ENCODE measurements at regions not wholly inside any gene's neighbourhood (a gene's known extent, or its start where the extent isn't known, plus 50 kb on each side); places are given as distances from the start of the nearest gene placed in this dataset.
"Not testable (repeated sequence)": the region's sequence is repeated elsewhere in the genome, so short reads cannot be mapped to it uniquely, and the experiment has no call there.

GRCh38 chr7:68406480-68406879, 1191.8 kb upstream of the AUTS2 start:
- no peak for DNase-seq
- Mint-ChIP-seq H3K4me1 (ENCODE audit: low read depth in 2 of 2) (no peaks in the 10 kb centered on the region), H3K9me3 (peaks cover 6 to 18% of the 10 kb centered on the region in 2 donors)

GRCh38 chr7:68407460-68407859, 1190.8 kb upstream of the AUTS2 start:
- H3K9me3 Mint-ChIP-seq, result peaks cover 6 to 22% of the 10 kb centered on the region in 2 donors
- H3K4me3 Mint-ChIP-seq, result no peak overlapping the region
- H3K27me3 Mint-ChIP-seq, result no peaks in the 10 kb centered on the region
- no peaks in the 10 kb centered on the region for H3K4me1 Mint-ChIP-seq (ENCODE audit: low read depth in 2 of 2)
- DNase-seq (no peak), ATAC-seq (replicated peaks) (no peak)
- no peaks in the 10 kb centered on the region for H3K36me3 Mint-ChIP-seq (ENCODE audit: insufficient read depth)
- H3K27ac Mint-ChIP-seq, result no peak overlapping the region

More at GRCh38 chr7:68406480-68406879, 1191.8 kb upstream of the AUTS2 start:
- Mint-ChIP-seq H3K27ac (no peak overlapping the region), H3K4me3 (no peak overlapping the region), H3K27me3 (no peaks in the 10 kb centered on the region), H3K36me3 (ENCODE audit: insufficient read depth) (no peaks in the 10 kb centered on the region)
- ATAC-seq (replicated peaks), result no peak

GRCh38 chr7:68408873-68409272, 1189.4 kb upstream of the AUTS2 start:
- no peaks in the 10 kb centered on the region for H3K4me1 Mint-ChIP-seq (ENCODE audit: low read depth in 2 of 2)
- no peaks in the 10 kb centered on the region for H3K27me3 Mint-ChIP-seq
- H3K4me3 Mint-ChIP-seq, result no peak overlapping the region
- no peak for ATAC-seq (replicated peaks)
- H3K36me3 Mint-ChIP-seq (ENCODE audit: insufficient read depth), result no peaks in the 10 kb centered on the region
- peaks cover 6 to 22% of the 10 kb centered on the region in 2 donors for H3K9me3 Mint-ChIP-seq
- H3K27ac Mint-ChIP-seq, result no peak overlapping the region
- no peak for DNase-seq

- H3K4me3 Mint-ChIP-seq, result no peak overlapping the region
- H3K27ac Mint-ChIP-seq, result no peak overlapping the region
- no peak for ATAC-seq (replicated peaks)
- H3K9me3 Mint-ChIP-seq, result peaks cover 6 to 19% of the 10 kb centered on the region in 2 donors
- no peaks in the 10 kb centered on the region for H3K27me3 Mint-ChIP-seq
- no peaks in the 10 kb centered on the region for H3K4me1 Mint-ChIP-seq (ENCODE audit: low read depth in 2 of 2)
- DNase-seq, result no peak
- H3K36me3 Mint-ChIP-seq (ENCODE audit: insufficient read depth), result no peaks in the 10 kb centered on the region
Observed at GRCh38 chr7:68409851-68410250, 1188.4 kb upstream of the AUTS2 start.

- H3K9me3 Mint-ChIP-seq, result peaks cover 6 to 11% of the 10 kb centered on the region in 2 donors
- ATAC-seq (replicated peaks); H3K27ac Mint-ChIP-seq; H3K36me3 Mint-ChIP-seq (ENCODE audit: insufficient read depth); H3K4me1 Mint-ChIP-seq (ENCODE audit: low read depth in 2 of 2); H3K4me3 Mint-ChIP-seq; H3K27me3 Mint-ChIP-seq; DNase-seq: not testable (repeated sequence)
Observed at GRCh38 chr7:68410693-68411092, 1187.6 kb upstream of the AUTS2 start.

GRCh38 chr7:68411742-68412141, 1186.5 kb upstream of the AUTS2 start:
- ATAC-seq (replicated peaks) (no peak), DNase-seq (no peak)
- H3K9me3 Mint-ChIP-seq, result peaks cover 5 to 8% of the 10 kb centered on the region in 2 donors
- H3K4me3 Mint-ChIP-seq, result no peak overlapping the region
- H3K27me3 Mint-ChIP-seq, result no peaks in the 10 kb centered on the region
- H3K36me3 Mint-ChIP-seq (ENCODE audit: insufficient read depth), result no peaks in the 10 kb centered on the region
- no peaks in the 10 kb centered on the region for H3K4me1 Mint-ChIP-seq (ENCODE audit: low read depth in 2 of 2)
- no peak overlapping the region for H3K27ac Mint-ChIP-seq

GRCh38 chr7:68414631-68415425, 1183.4 kb upstream of the AUTS2 start:
- Mint-ChIP-seq H3K4me3 (no peak overlapping the region), H3K27me3 (no peaks in the 10 kb centered on the region), H3K4me1 (ENCODE audit: low read depth in 2 of 2) (no peaks in the 10 kb centered on the region), H3K9me3 (peaks cover 4 to 5% of the 10 kb centered on the region in 2 donors), H3K36me3 (ENCODE audit: insufficient read depth) (no peaks in the 10 kb centered on the region), H3K27ac (no peak overlapping the region)
- DNase-seq, result no peak
- ATAC-seq (replicated peaks), result no peak

GRCh38 chr7:68417002-68417401, 1181.3 kb upstream of the AUTS2 start:
- no peaks in the 10 kb centered on the region for H3K27me3 Mint-ChIP-seq
- no peaks in the 10 kb centered on the region for H3K4me1 Mint-ChIP-seq (ENCODE audit: low read depth in 2 of 2)
- no peak for DNase-seq
- no peaks in the 10 kb centered on the region for H3K36me3 Mint-ChIP-seq (ENCODE audit: insufficient read depth)
- ATAC-seq (replicated peaks), result no peak
- peaks cover 4 to 7% of the 10 kb centered on the region in 2 donors for H3K9me3 Mint-ChIP-seq
- H3K4me3 Mint-ChIP-seq, result no peak overlapping the region
- H3K27ac Mint-ChIP-seq, result no peak overlapping the region

GRCh38 chr7:68417659-68418058, 1180.6 kb upstream of the AUTS2 start:
- H3K4me1 Mint-ChIP-seq (ENCODE audit: low read depth in 2 of 2), result no peaks in the 10 kb centered on the region
- no peak overlapping the region for H3K27ac Mint-ChIP-seq
- ATAC-seq (replicated peaks) (no peak), DNase-seq (no peak)
- H3K9me3 Mint-ChIP-seq, result peaks cover 0 to 7% of the 10 kb centered on the region in 2 donors
- H3K27me3 Mint-ChIP-seq, result no peaks in the 10 kb centered on the region
- H3K36me3 Mint-ChIP-seq (ENCODE audit: insufficient read depth), result no peaks in the 10 kb centered on the region
- no peak overlapping the region for H3K4me3 Mint-ChIP-seq

GRCh38 chr7:68420342-68421192, 1177.7 kb upstream of the AUTS2 start:
- Mint-ChIP-seq H3K27me3 (no peaks in the 10 kb centered on the region), H3K4me3 (no peak overlapping the region), H3K4me1 (ENCODE audit: low read depth in 2 of 2) (no peaks in the 10 kb centered on the region), H3K27ac (no peak overlapping the region), H3K9me3 (peaks cover 0 to 7% of the 10 kb centered on the region in 2 donors), H3K36me3 (ENCODE audit: insufficient read depth) (no peaks in the 10 kb centered on the region)
- ATAC-seq (replicated peaks), result no peak
- DNase-seq, result no peak

- Mint-ChIP-seq H3K9me3 (peaks cover 4 to 11% of the 10 kb centered on the region in 2 donors), H3K4me3 (no peak overlapping the region), H3K27me3 (no peaks in the 10 kb centered on the region), H3K36me3 (ENCODE audit: insufficient read depth) (no peaks in the 10 kb centered on the region), H3K27ac (no peak overlapping the region), H3K4me1 (ENCODE audit: low read depth in 2 of 2) (no peaks in the 10 kb centered on the region)
- DNase-seq, result no peak
- no peak for ATAC-seq (replicated peaks)
Observed at GRCh38 chr7:68421712-68422111, 1176.6 kb upstream of the AUTS2 start.

GRCh38 chr7:68422281-68422680, 1176.0 kb upstream of the AUTS2 start:
- Mint-ChIP-seq H3K4me1 (ENCODE audit: low read depth in 2 of 2) (no peaks in the 10 kb centered on the region), H3K9me3 (peaks cover 10 to 14% of the 10 kb centered on the region in 2 donors), H3K27me3 (no peaks in the 10 kb centered on the region), H3K27ac (no peak overlapping the region), H3K36me3 (ENCODE audit: insufficient read depth) (no peaks in the 10 kb centered on the region), H3K4me3 (no peak overlapping the region)
- ATAC-seq (replicated peaks) (no peak), DNase-seq (no peak)

- H3K9me3 Mint-ChIP-seq, result peaks cover 13 to 14% of the 10 kb centered on the region in 2 donors
- H3K27ac Mint-ChIP-seq, result no peak overlapping the region
- H3K36me3 Mint-ChIP-seq (ENCODE audit: insufficient read depth), result no peaks in the 10 kb centered on the region
- H3K4me1 Mint-ChIP-seq (ENCODE audit: low read depth in 2 of 2), result no peaks in the 10 kb centered on the region
- no peak overlapping the region for H3K4me3 Mint-ChIP-seq
- no peaks in the 10 kb centered on the region for H3K27me3 Mint-ChIP-seq
- DNase-seq (no peak), ATAC-seq (replicated peaks) (no peak)
Observed at GRCh38 chr7:68423356-68423755, 1174.9 kb upstream of the AUTS2 start.

All from effector memory CD8-positive, alpha-beta T cell (primary cell).